Osteocyte (in vitro differentiated cells): ENCODE measurements at regions not wholly inside any gene's neighbourhood (a gene's known extent, or its start where the extent isn't known, plus 50 kb on each side); places are given as distances from the start of the nearest gene placed in this dataset.

Experiments
- DNase-seq: peaks from one replicate; pipeline ENCODE4 v3.0.0; 2021; ENCODE audit warnings: mixed read lengths; ENCODE audit not compliant: unreplicated experiment; ENCODE audit errors: extremely low spot score
- H3K27ac Mint-ChIP-seq: one replicate; pipeline ENCODE4 v1.8.0; 2021; ENCODE audit warnings: mild to moderate bottlenecking, mixed read lengths; ENCODE audit not compliant: unreplicated experiment
- H3K27me3 Mint-ChIP-seq: one replicate; pipeline ENCODE4 v1.8.0; 2021; ENCODE audit warnings: mixed read lengths; ENCODE audit not compliant: unreplicated experiment
- H3K36me3 Mint-ChIP-seq: one replicate; pipeline ENCODE4 v1.8.0; 2021; ENCODE audit warnings: mixed read lengths; ENCODE audit not compliant: unreplicated experiment
- H3K4me1 Mint-ChIP-seq: one replicate; pipeline ENCODE4 v1.8.0; 2021; ENCODE audit warnings: mixed read lengths; ENCODE audit not compliant: unreplicated experiment
- H3K4me3 Mint-ChIP-seq: one replicate; pipeline ENCODE4 v1.8.0; 2021; ENCODE audit warnings: mild to moderate bottlenecking, moderate library complexity, mixed read lengths; ENCODE audit not compliant: unreplicated experiment
- H3K9me3 Mint-ChIP-seq: one replicate; pipeline ENCODE4 v1.8.0; 2021; ENCODE audit warnings: mixed read lengths; ENCODE audit not compliant: unreplicated experiment
- TF ChIP-seq, protein P1 (sequence below): fragments of 200-600 bp; sonication (generic); IDR thresholded peaks from 2 replicates; pipeline ENCODE4 v1.5.0; 2021; ENCODE audit warnings: antibody characterized with exemption, mild to moderate bottlenecking, moderate library complexity

DNA sequence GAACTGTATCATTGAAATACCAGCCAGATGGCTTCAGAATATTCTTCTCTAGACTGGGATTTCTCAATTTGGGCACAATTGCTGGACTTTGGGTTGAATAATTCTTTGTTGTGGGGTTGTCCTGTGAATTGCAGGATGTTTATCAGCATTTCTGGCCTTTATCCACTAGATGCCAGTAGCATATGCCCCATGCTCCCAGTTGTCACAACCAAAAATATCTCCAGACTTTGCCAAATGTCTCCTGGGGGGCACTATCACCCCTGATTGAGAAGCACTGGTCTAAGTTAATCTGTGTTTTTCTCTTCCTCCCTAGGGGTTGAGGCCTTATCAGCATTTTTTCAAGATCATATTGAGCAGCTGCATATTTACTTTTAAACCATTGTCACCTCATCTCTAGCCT lies 204.9 kb upstream of the SP8 start:
- Mint-ChIP-seq H3K27me3 (no peaks in the 10 kb centered on the region), H3K4me3 (no peak overlapping the region), H3K36me3 (no peaks in the 10 kb centered on the region), H3K27ac (no peak overlapping the region), H3K9me3 (peaks cover 27% of the 10 kb centered on the region), H3K4me1 (no peaks in the 10 kb centered on the region)
- TF ChIP-seq, protein P1, sequence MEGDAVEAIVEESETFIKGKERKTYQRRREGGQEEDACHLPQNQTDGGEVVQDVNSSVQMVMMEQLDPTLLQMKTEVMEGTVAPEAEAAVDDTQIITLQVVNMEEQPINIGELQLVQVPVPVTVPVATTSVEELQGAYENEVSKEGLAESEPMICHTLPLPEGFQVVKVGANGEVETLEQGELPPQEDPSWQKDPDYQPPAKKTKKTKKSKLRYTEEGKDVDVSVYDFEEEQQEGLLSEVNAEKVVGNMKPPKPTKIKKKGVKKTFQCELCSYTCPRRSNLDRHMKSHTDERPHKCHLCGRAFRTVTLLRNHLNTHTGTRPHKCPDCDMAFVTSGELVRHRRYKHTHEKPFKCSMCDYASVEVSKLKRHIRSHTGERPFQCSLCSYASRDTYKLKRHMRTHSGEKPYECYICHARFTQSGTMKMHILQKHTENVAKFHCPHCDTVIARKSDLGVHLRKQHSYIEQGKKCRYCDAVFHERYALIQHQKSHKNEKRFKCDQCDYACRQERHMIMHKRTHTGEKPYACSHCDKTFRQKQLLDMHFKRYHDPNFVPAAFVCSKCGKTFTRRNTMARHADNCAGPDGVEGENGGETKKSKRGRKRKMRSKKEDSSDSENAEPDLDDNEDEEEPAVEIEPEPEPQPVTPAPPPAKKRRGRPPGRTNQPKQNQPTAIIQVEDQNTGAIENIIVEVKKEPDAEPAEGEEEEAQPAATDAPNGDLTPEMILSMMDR = no peak
- DNase-seq = no peak

DNA sequence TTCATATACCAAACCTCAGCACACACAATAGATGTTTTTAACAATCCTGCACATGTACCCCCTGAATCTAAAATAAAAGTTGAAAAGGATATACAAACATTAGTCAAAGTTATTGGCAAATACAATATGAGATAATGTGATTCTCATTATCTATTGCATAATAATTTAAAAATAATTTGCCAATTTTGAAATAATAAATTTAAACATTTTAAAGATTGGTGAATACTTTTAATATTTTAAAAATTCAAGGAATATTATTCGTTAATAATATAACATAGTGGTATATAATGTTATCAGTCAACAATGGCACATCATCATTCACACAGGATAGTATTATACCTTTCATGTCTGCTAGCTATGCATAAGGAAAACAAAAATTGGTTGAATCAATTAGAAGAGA lies 207.0 kb upstream of the SP8 start:
- Mint-ChIP-seq H3K4me3 (no peak overlapping the region), H3K4me1 (no peaks in the 10 kb centered on the region), H3K27ac (no peak overlapping the region), H3K27me3 (no peaks in the 10 kb centered on the region), H3K9me3 (peaks cover 44% of the 10 kb centered on the region), H3K36me3 (no peaks in the 10 kb centered on the region)
- TF ChIP-seq, protein P1 = no peak
- DNase-seq = no peak

DNA sequence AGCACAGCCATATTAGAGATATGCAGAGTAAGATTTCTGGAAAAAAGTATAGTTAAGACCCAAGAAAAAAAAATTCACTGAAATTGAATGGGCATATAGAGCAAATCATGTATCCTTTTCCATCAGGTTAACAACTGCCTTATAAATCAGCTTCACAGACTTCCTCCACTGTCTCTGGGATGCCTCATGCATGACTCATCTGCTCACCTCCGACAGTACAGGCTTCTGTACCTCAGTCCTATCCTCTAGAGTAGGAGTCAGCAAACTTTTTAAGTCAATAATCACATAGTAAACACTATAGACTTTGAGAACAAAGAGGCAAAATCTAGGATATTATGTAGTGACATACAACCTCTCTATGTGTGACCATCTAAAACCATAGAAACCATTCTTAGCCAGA lies 211.6 kb upstream of the SP8 start:
- no peaks in the 10 kb centered on the region for H3K36me3 Mint-ChIP-seq
- TF ChIP-seq, protein P1 = no peak
- no peak overlapping the region for H3K27ac Mint-ChIP-seq
- no peak for DNase-seq
- no peaks in the 10 kb centered on the region for H3K27me3 Mint-ChIP-seq
- peaks cover 47% of the 10 kb centered on the region for H3K9me3 Mint-ChIP-seq
- H3K4me1 Mint-ChIP-seq = no peaks in the 10 kb centered on the region
- no peak overlapping the region for H3K4me3 Mint-ChIP-seq

DNA sequence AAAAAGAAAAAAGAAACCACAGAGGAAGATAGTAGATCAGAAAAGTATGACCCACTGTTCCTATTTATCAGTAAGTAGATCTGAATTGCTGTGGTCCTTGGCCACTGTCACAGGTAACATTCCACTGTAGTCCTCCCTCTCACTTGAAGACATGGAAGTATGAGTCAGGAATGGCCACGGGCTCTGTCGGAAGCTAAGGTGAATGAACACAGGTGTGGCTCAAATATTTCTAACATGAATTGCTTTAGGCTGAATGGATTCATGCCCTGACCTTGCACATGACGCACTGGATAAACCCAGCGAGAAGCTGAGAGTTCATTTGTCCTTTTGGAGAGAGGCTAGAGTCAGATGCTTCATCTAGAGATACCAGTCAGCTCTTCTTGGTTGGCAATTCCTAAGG lies 224.5 kb upstream of the SP8 start:
- no peak for DNase-seq
- Mint-ChIP-seq H3K27me3 (no peaks in the 10 kb centered on the region), H3K4me1 (no peaks in the 10 kb centered on the region), H3K36me3 (no peaks in the 10 kb centered on the region), H3K4me3 (no peak overlapping the region), H3K27ac (no peak overlapping the region), H3K9me3 (peaks cover 52% of the 10 kb centered on the region)
- TF ChIP-seq, protein P1 = no peak

DNA sequence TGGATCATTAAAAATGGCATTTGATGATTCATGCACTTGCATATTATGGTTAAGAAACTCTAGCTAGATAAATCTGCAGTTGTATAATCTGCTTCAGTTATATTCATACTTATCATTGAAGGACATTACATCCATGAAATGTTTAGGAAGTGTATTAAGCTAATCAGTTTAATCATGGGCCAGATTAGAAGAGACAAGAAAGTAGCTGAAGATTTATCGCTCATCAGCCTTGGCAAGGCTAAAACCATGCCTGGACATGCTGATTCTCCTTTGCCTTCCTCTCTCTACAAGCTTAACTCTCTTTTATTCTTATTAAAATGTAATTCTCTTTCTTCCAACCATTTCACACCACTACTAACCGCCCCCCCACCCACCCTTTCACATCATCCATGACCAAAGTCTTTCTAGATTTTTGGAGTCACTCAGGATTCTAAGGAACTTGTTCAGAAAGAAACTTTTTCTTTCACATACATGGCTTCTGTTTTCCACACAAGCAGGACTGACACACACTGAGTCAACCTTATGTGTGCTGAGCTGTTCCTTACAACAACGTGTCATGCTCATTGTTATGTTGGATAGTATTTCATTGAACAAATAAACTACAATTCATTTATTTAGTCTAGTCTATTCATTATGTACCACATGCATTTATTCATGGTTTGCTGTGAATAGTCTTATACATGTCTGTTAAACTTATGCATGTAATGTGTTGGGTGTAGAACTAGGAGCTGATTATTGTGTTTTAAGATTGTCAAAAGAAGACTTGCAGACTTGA lies 227.3 kb upstream of the SP8 start:
- no peak overlapping the region for H3K27ac Mint-ChIP-seq
- H3K36me3 Mint-ChIP-seq = no peaks in the 10 kb centered on the region
- H3K9me3 Mint-ChIP-seq = peaks cover 37% of the 10 kb centered on the region
- TF ChIP-seq, protein P1 = no peak
- H3K4me3 Mint-ChIP-seq = no peak overlapping the region
- H3K4me1 Mint-ChIP-seq = no peaks in the 10 kb centered on the region
- no peak for DNase-seq
- H3K27me3 Mint-ChIP-seq = no peaks in the 10 kb centered on the region
